DND-41 (cell line): ENCODE measurements at regions not wholly inside any gene's neighbourhood (a gene's known extent, or its start where the extent isn't known, plus 50 kb on each side); places are given as distances from the start of the nearest gene placed in this dataset.
A peak's percentile ranks its signal among the peaks of the same experiment; 100 is the strongest.

Experiments
- ATAC-seq: fragments of 200-7000 bp; cut with Tn5 transposase; 3 replicates; pipeline ENCODE4 v1.9.1; 2021; ENCODE audit warnings: low read depth; ENCODE audit not compliant: insufficient read depth
- DNase-seq: peaks from one replicate; pipeline ENCODE4 v3.0.0-alpha.2; 2020
- H2AFZ ChIP-seq: 2 replicates; pipeline ENCODE4 v1.6.0; 2012; ENCODE audit warnings: low read depth, low read length
- H3K27ac ChIP-seq: 2 replicates; pipeline ENCODE4 v1.5.1; 2012; ENCODE audit warnings: low read length, inconsistent platforms
- H3K27me3 ChIP-seq: fragments of 200-600 bp; sonication (generic); 2 replicates; pipeline ENCODE4 v1.6.0; 2012; ENCODE audit warnings: low read length, mild to moderate bottlenecking, inconsistent platforms; ENCODE audit not compliant: insufficient read depth, poor library complexity
- H3K36me3 ChIP-seq: 2 replicates; pipeline ENCODE4 v1.5.1; 2012; ENCODE audit warnings: low read length, inconsistent platforms; ENCODE audit not compliant: insufficient read depth
- H3K4me1 ChIP-seq: 2 replicates; pipeline ENCODE4 v1.5.1; 2012; ENCODE audit warnings: mild to moderate bottlenecking, low read length; ENCODE audit not compliant: insufficient read depth
- H3K4me2 ChIP-seq: 2 replicates; pipeline ENCODE4 v1.6.0; 2012; ENCODE audit warnings: mild to moderate bottlenecking, moderate library complexity, low read length, inconsistent platforms; ENCODE audit not compliant: insufficient read depth
- H3K4me3 ChIP-seq, 2 experiments: fragments of 200-600 bp in 1 of 2; shearing (Covaris generic) in 1 of 2; 2 replicates each; pipeline ENCODE4 v1.5.1; 2012 to 2016; ENCODE audit warnings: inconsistent platforms in 2 of 2, low read length in 2 of 2, mild to moderate bottlenecking in 2 of 2, low read depth in 1 of 2, moderate library complexity in 1 of 2
- H3K79me2 ChIP-seq: 2 replicates; pipeline ENCODE4 v1.6.0; 2012; ENCODE audit warnings: low read length, inconsistent platforms; ENCODE audit not compliant: insufficient read depth
- H3K9ac ChIP-seq: 2 replicates; pipeline ENCODE4 v1.6.0; 2012; ENCODE audit warnings: low read depth, mild to moderate bottlenecking, inconsistent platforms, low read length, moderate library complexity
- H3K9me3 ChIP-seq: 2 replicates; pipeline ENCODE4 v1.5.1; 2012; ENCODE audit warnings: low read length, moderate library complexity, mild to moderate bottlenecking, inconsistent platforms; ENCODE audit not compliant: insufficient read depth, severe bottlenecking
- H4K20me1 ChIP-seq: 2 replicates; pipeline ENCODE4 v1.6.0; 2012; ENCODE audit warnings: low read length; ENCODE audit not compliant: insufficient read depth
- CTCF ChIP-seq: IDR thresholded peaks from 2 replicates; pipeline ENCODE4 v1.5.1; 2012; ENCODE audit warnings: borderline replicate concordance, low read length, moderate library complexity, mild to moderate bottlenecking; ENCODE audit not compliant: poor library complexity, severe bottlenecking; ENCODE audit errors: extremely low read depth
- EZH2 ChIP-seq: IDR thresholded peaks from 3 replicates; pipeline ENCODE4 v1.6.1; 2012; ENCODE audit warnings: borderline replicate concordance, low read depth, mild to moderate bottlenecking, moderate library complexity, low read length, inconsistent platforms; ENCODE audit not compliant: severe bottlenecking

GRCh38 chr14:97306133-97306759, 509.1 kb downstream of the VRK1 start:
- Histone ChIP-seq H3K36me3 (no peaks in the 10 kb centered on the region), H3K4me1 (peaks cover 32% of the 10 kb centered on the region), H4K20me1 (no peaks in the 10 kb centered on the region), H2AFZ (no peak overlapping the region; the same call in 1 of the 2 replicates), H3K4me3 (no peak overlapping the region), H3K9ac (peak overlapping the region; percentile 15; the same call in 1 of the 2 replicates), H3K27me3 (no peaks in the 10 kb centered on the region), H3K9me3 (no peaks in the 10 kb centered on the region), H3K27ac (peak overlapping the region; percentile 66), H3K79me2 (no peaks in the 10 kb centered on the region), H3K4me2 (no peak overlapping the region)
- ATAC-seq (peak; percentile 77), DNase-seq (peak; percentile 43)
- TF ChIP-seq EZH2 (no peak), CTCF (no peak)

- Histone ChIP-seq H3K27ac (peak overlapping the region; percentile 66), H3K9me3 (no peaks in the 10 kb centered on the region), H3K36me3 (no peaks in the 10 kb centered on the region), H3K79me2 (no peaks in the 10 kb centered on the region), H3K4me3 (no peak overlapping the region), H3K27me3 (no peaks in the 10 kb centered on the region), H2AFZ (no peak overlapping the region), H3K4me1 (peaks cover 32% of the 10 kb centered on the region), H3K9ac (no peak overlapping the region; the same call in 1 of the 2 replicates), H4K20me1 (no peaks in the 10 kb centered on the region), H3K4me2 (no peak overlapping the region)
- DNase-seq (no peak), ATAC-seq (peak; percentile 51; the same call in 2 of the 3 replicates)
- TF ChIP-seq EZH2 (no peak), CTCF (no peak)
Measured at GRCh38 chr14:97306760-97307246, 509.6 kb downstream of the VRK1 start.

- Histone ChIP-seq H3K79me2 (no peaks in the 10 kb centered on the region), H3K27ac (no peak overlapping the region)
- DNase-seq, result no peak
Measured at GRCh38 chr14:97311411-97311810, 514.2 kb downstream of the VRK1 start.

More at GRCh38 chr14:97311411-97311810, 514.2 kb downstream of the VRK1 start:
- Histone ChIP-seq H3K9me3 (peaks cover 7% of the 10 kb centered on the region), H3K36me3 (no peaks in the 10 kb centered on the region), H4K20me1 (no peaks in the 10 kb centered on the region), H3K4me3 (no peak overlapping the region), H3K4me1 (peaks cover 20% of the 10 kb centered on the region), H2AFZ (no peak overlapping the region), H3K9ac (no peak overlapping the region), H3K27me3 (no peaks in the 10 kb centered on the region), H3K4me2 (no peak overlapping the region)
- no peak for ATAC-seq
- TF ChIP-seq EZH2 (no peak), CTCF (no peak)
